ENCODE measurements at regions not wholly inside any gene's neighbourhood (a gene's known extent, or its start where the extent isn't known, plus 50 kb on each side); places are given as distances from the start of the nearest gene placed in this dataset.

- TF ChIP-seq YY1 (IDR thresholded peaks at IDR 0.05; ENCODE audit: low read depth): no peak
- TF ChIP-seq RAD21 (IDR thresholded peaks at IDR 0.05; ENCODE audit: low read depth): no peak
- no peak for TF ChIP-seq MAX (IDR thresholded peaks at IDR 0.05)
Measured at GRCh38 chr7:10704653-10705052, 269.0 kb upstream of the PHF14 start.

GRCh38 chr7:10706875-10707493, 266.7 kb upstream of the PHF14 start:
- no peak for TF ChIP-seq YY1 (IDR thresholded peaks at IDR 0.05; ENCODE audit: low read depth)
- TF ChIP-seq CEBPB (IDR thresholded peaks at IDR 0.05): no peak
- no peak for TF ChIP-seq EGR1 (IDR thresholded peaks at IDR 0.05)
- TF ChIP-seq TAF1 (IDR thresholded peaks at IDR 0.05; ENCODE audit: low read depth): no peak
- TF ChIP-seq REST (IDR thresholded peaks at IDR 0.05; ENCODE audit: low read depth): no peak
- TF ChIP-seq RAD21 (IDR thresholded peaks at IDR 0.05; ENCODE audit: low read depth): no peak
- no peak for TF ChIP-seq NFIC (IDR thresholded peaks at IDR 0.05)
- no peak for TF ChIP-seq CREB1 (IDR thresholded peaks at IDR 0.05; ENCODE audit: low read depth)
- TF ChIP-seq TCF12 (IDR thresholded peaks at IDR 0.05; ENCODE audit: low read depth): no peak
- TF ChIP-seq TEAD4 (IDR thresholded peaks at IDR 0.05): no peak
- TF ChIP-seq ZBTB7A (IDR thresholded peaks at IDR 0.05; ENCODE audit: low read depth): no peak
- TF ChIP-seq USF1 (IDR thresholded peaks at IDR 0.05): no peak
- TF ChIP-seq EP300 (IDR thresholded peaks at IDR 0.05; ENCODE audit: borderline replicate concordance): no peak
- TF ChIP-seq MAX (IDR thresholded peaks at IDR 0.05): no peak
- TF ChIP-seq FOXM1 (IDR thresholded peaks at IDR 0.05; ENCODE audit: borderline replicate concordance, low read depth): no peak

GRCh38 chr7:10707519-10707918, 266.2 kb upstream of the PHF14 start:
- TF ChIP-seq REST (IDR thresholded peaks at IDR 0.05; ENCODE audit: low read depth) (no peak), USF1 (IDR thresholded peaks at IDR 0.05) (no peak), ZBTB7A (IDR thresholded peaks at IDR 0.05; ENCODE audit: low read depth) (no peak), TEAD4 (IDR thresholded peaks at IDR 0.05) (no peak), RAD21 (IDR thresholded peaks at IDR 0.05; ENCODE audit: low read depth) (no peak), CREB1 (IDR thresholded peaks at IDR 0.05; ENCODE audit: low read depth) (no peak), YY1 (IDR thresholded peaks at IDR 0.05; ENCODE audit: low read depth) (no peak), FOXM1 (IDR thresholded peaks at IDR 0.05; ENCODE audit: borderline replicate concordance, low read depth) (no peak), TAF1 (IDR thresholded peaks at IDR 0.05; ENCODE audit: low read depth) (no peak), EP300 (IDR thresholded peaks at IDR 0.05; ENCODE audit: borderline replicate concordance) (no peak), EGR1 (IDR thresholded peaks at IDR 0.05) (no peak), TCF12 (IDR thresholded peaks at IDR 0.05; ENCODE audit: low read depth) (no peak), CEBPB (IDR thresholded peaks at IDR 0.05) (no peak), MAX (IDR thresholded peaks at IDR 0.05) (no peak), NFIC (IDR thresholded peaks at IDR 0.05) (no peak)

- TF ChIP-seq EP300 (IDR thresholded peaks at IDR 0.05; ENCODE audit: borderline replicate concordance) (no peak), RAD21 (IDR thresholded peaks at IDR 0.05; ENCODE audit: low read depth) (peak; percentile 78), ZBTB7A (IDR thresholded peaks at IDR 0.05; ENCODE audit: low read depth) (no peak), YY1 (IDR thresholded peaks at IDR 0.05; ENCODE audit: low read depth) (no peak), MAX (IDR thresholded peaks at IDR 0.05) (no peak), USF1 (IDR thresholded peaks at IDR 0.05) (no peak)
Measured at GRCh38 chr7:10708447-10708846, 265.2 kb upstream of the PHF14 start.

- TF ChIP-seq EP300 (IDR thresholded peaks at IDR 0.05; ENCODE audit: borderline replicate concordance) (no peak), TCF12 (IDR thresholded peaks at IDR 0.05; ENCODE audit: low read depth) (no peak), YY1 (IDR thresholded peaks at IDR 0.05; ENCODE audit: low read depth) (no peak), FOXM1 (IDR thresholded peaks at IDR 0.05; ENCODE audit: borderline replicate concordance, low read depth) (no peak), TEAD4 (IDR thresholded peaks at IDR 0.05) (no peak), CEBPB (IDR thresholded peaks at IDR 0.05) (no peak), REST (IDR thresholded peaks at IDR 0.05; ENCODE audit: low read depth) (no peak), RAD21 (IDR thresholded peaks at IDR 0.05; ENCODE audit: low read depth) (no peak), MAX (IDR thresholded peaks at IDR 0.05) (no peak), NFIC (IDR thresholded peaks at IDR 0.05) (no peak)
Measured at GRCh38 chr7:10718768-10719167, 254.9 kb upstream of the PHF14 start.

Measured in Ishikawa (cell line).